GM12878 (cell line): ENCODE measurements at regions not wholly inside any gene's neighbourhood (a gene's known extent, or its start where the extent isn't known, plus 50 kb on each side); places are given as distances from the start of the nearest gene placed in this dataset.

ENCODE experiments used
- ATAC-seq: fragments of 200-7000 bp; cut with Tn5 transposase; 3 replicates; pipeline ENCODE4 v1.9.1; 2020; ENCODE audit warnings: mild to moderate bottlenecking, moderate library complexity
- BruUV-seq: library from RNA; stranded (reverse); fragments of 400-500 nt; replicated peaks from 2 replicates; lab custom pipeline; 2021; lab: Mats Ljungman, UMichigan
- CTCF ChIA-PET: fragments of 300-600 bp; sonication (Branson Sonifier 250); formaldehyde crosslinking; extraction: SDS; loops from one replicate; lab custom pipeline; 2021; ENCODE audit warnings: inconsistent platforms; lab: Yijun Ruan, JAX
- POLR2A ChIA-PET: fragments of 350-600 bp; formaldehyde crosslinking; extraction: SDS; loops from one replicate; lab custom pipeline; 2021; ENCODE audit warnings: inconsistent platforms; lab: Charles Lee
- RAD21 ChIA-PET: fragments of 300-600 bp; sonication (Branson Sonifier 250); formaldehyde crosslinking; loops from one replicate; lab custom pipeline; 2023; ENCODE audit warnings: antibody characterized with exemption; ENCODE audit not compliant: unreplicated experiment; lab: Charles Lee
- SMC1A ChIA-PET: fragments of 300-600 bp; sonication (Branson Sonifier 250); formaldehyde crosslinking; loops from one replicate; lab custom pipeline; 2023; ENCODE audit not compliant: unreplicated experiment, uncharacterized antibody; lab: Charles Lee
- DNase-seq: peaks from one replicate; pipeline ENCODE4 v3.0.0-alpha.2; 2011; ENCODE audit warnings: low read depth, low spot score
- FAIRE-seq: peaks from 3 replicates; lab custom pipeline; 2011; peaks lifted over from hg19 to GRCh38; lab: Jason Lieb, UNC
- H2AFZ ChIP-seq: 2 replicates; pipeline ENCODE4 v1.6.0; 2011; ENCODE audit warnings: low read depth, low read length, control low read depth; ENCODE audit not compliant: control insufficient read depth
- H3K27ac ChIP-seq: 2 replicates; pipeline ENCODE4 v1.5.1; 2011; ENCODE audit warnings: control low read depth; ENCODE audit not compliant: control insufficient read depth, insufficient read depth
- H3K27me3 ChIP-seq, 2 experiments: replicated peaks in 1 of 2; 2 replicates each; pipeline versions ENCODE4 v1.6.0 to v1.6.1; 2011; ENCODE audit warnings: low read length in 1 of 2; ENCODE audit not compliant: control insufficient read depth in 2 of 2, insufficient read depth in 2 of 2
- H3K36me3 ChIP-seq, 2 experiments: 2 replicates each; pipeline ENCODE4 v1.5.1; 2011; ENCODE audit warnings: low read length in 1 of 2; ENCODE audit not compliant: control insufficient read depth in 2 of 2, insufficient read depth in 2 of 2
- H3K4me1 ChIP-seq: 2 replicates; pipeline ENCODE4 v1.6.1; 2011; ENCODE audit warnings: mild to moderate bottlenecking, low read length, moderate library complexity, mixed read lengths; ENCODE audit not compliant: control insufficient read depth, insufficient read depth
- H3K4me2 ChIP-seq: 2 replicates; pipeline ENCODE4 v1.6.0; 2011; ENCODE audit warnings: control low read depth; ENCODE audit not compliant: control insufficient read depth, insufficient read depth
- H3K4me3 ChIP-seq: fragments of 200-600 bp; sonication (generic); 2 replicates; pipeline ENCODE4 v1.5.1; 2016
- H3K79me2 ChIP-seq: 2 replicates; pipeline ENCODE4 v1.6.0; 2011; ENCODE audit warnings: low read length; ENCODE audit not compliant: control insufficient read depth, insufficient read depth
- H3K9ac ChIP-seq: 2 replicates; pipeline ENCODE4 v1.8.0; 2011; ENCODE audit warnings: low read length, control low read depth, mixed read lengths; ENCODE audit not compliant: control insufficient read depth, insufficient read depth
- H3K9me3 ChIP-seq: replicated peaks from 3 replicates; pipeline ENCODE4 v1.5.1; 2011; ENCODE audit warnings: mild to moderate bottlenecking, low read length; ENCODE audit not compliant: control insufficient read depth, insufficient read depth
- H4K20me1 ChIP-seq: 2 replicates; pipeline ENCODE4 v1.6.0; 2011; ENCODE audit not compliant: control insufficient read depth, insufficient read depth
- ASH2L ChIP-seq: fragments of 300-600, 200-600 bp; sonication (generic); IDR thresholded peaks from 2 replicates; pipeline ENCODE4 v1.6.1; 2017; ENCODE audit warnings: low read depth, mild to moderate bottlenecking, borderline replicate concordance
- BCLAF1 ChIP-seq: fragments of 450-650 bp; IDR thresholded peaks from 2 replicates; pipeline ENCODE4 v1.6.1; 2017; ENCODE audit warnings: antibody characterized with exemption, mild to moderate bottlenecking, moderate library complexity
- BRCA1 ChIP-seq: IDR thresholded peaks from 2 replicates; pipeline ENCODE4 v1.6.1; 2011; ENCODE audit warnings: low read depth, low read length, improper control_type of control experiment
- CEBPZ ChIP-seq: fragments of 150-350 bp; IDR thresholded peaks from 2 replicates; pipeline ENCODE4 v1.6.1; 2016; ENCODE audit warnings: low read depth, low read length
- CHD2 ChIP-seq: IDR thresholded peaks from 2 replicates; pipeline ENCODE4 v1.6.1; 2011; ENCODE audit warnings: low read depth, low read length, improper control_type of control experiment, borderline replicate concordance
- DPF2 ChIP-seq: fragments of 450-650 bp; IDR thresholded peaks from 2 replicates; pipeline ENCODE4 v1.6.1; 2017; ENCODE audit warnings: mild to moderate bottlenecking
- E2F4 ChIP-seq: IDR thresholded peaks from 2 replicates; pipeline ENCODE4 v1.6.1; 2012; ENCODE audit warnings: low read depth, low read length, improper control_type of control experiment
- HDAC6 ChIP-seq: fragments of 200-600 bp; sonication (generic); IDR thresholded peaks from one replicate; pipeline ENCODE4 v1.8.0; 2017; ENCODE audit warnings: antibody characterized with exemption; ENCODE audit not compliant: unreplicated experiment
- HDGF ChIP-seq: fragments of 450-650 bp; IDR thresholded peaks from 2 replicates; pipeline ENCODE4 v1.6.1; 2016; ENCODE audit warnings: antibody characterized with exemption
- MAX ChIP-seq: IDR thresholded peaks from 2 replicates; pipeline ENCODE4 v1.6.1; 2012; ENCODE audit warnings: low read depth, low read length, improper control_type of control experiment
- NR2F1 ChIP-seq: fragments of 450-650 bp; conservative IDR thresholded peaks from 2 replicates; pipeline ENCODE4 v1.6.1; 2017; ENCODE audit warnings: mild to moderate bottlenecking
- SIN3A ChIP-seq: IDR thresholded peaks from 2 replicates; pipeline ENCODE4 v1.6.1; 2012; ENCODE audit warnings: low read depth, low read length, improper control_type of control experiment
- SREBF2 ChIP-seq: IDR thresholded peaks from 2 replicates; pipeline ENCODE4 v1.6.1; 2012; ENCODE audit warnings: mild to moderate bottlenecking, low read length
- TCF3 ChIP-seq: IDR thresholded peaks from 2 replicates; pipeline ENCODE4 v1.6.1; 2012; ENCODE audit warnings: low read depth, mild to moderate bottlenecking, low read length, borderline replicate concordance; ENCODE audit not compliant: insufficient read depth
- YY1 ChIP-seq: IDR thresholded peaks from 2 replicates; pipeline ENCODE4 v1.6.1; 2011; ENCODE audit warnings: low read depth, mild to moderate bottlenecking, low read length
- WGBS: methylation state at CpG from one replicate; pipeline ENCODE4 v1.1.6; 2016; ENCODE audit warnings: low lambda C conversion rate; ENCODE audit not compliant: insufficient replicate concordance, insufficient coverage; ENCODE audit errors: missing lambda C conversion rate; 5-methylcytosine and 5-hydroxymethylcytosine counted together
- in situ Hi-C: fragments of 300-500 bp; cut with MboI; formaldehyde crosslinking; loops from 9 replicates; pipeline ENCODE4 v1.14.3; 2018; ENCODE audit warnings: mixed read lengths
- intact Hi-C: fragments of 100-400 bp; cut with micrococcal nuclease; formaldehyde crosslinking; loops from one replicate; pipeline ENCODE4 v1.14.2; 2022; ENCODE audit not compliant: unreplicated experiment

GRCh38 chr14:62602712-62603111 lies 442.5 kb downstream of the KCNH5 start:
- ChIA-PET POLR2A (no interaction called here), RAD21 (no interaction called here)
- no peak overlapping the region for H3K9ac ChIP-seq
- H3K4me1 ChIP-seq: no peaks in the 10 kb centered on the region
- ATAC-seq: no peak
- H4K20me1 ChIP-seq: no peaks in the 10 kb centered on the region
- H2AFZ ChIP-seq: no peak overlapping the region
- TF ChIP-seq NR2F1: no peak
- TF ChIP-seq HDGF: no peak
- TF ChIP-seq SIN3A: no peak
- no peak for TF ChIP-seq CHD2
- TF ChIP-seq TCF3: no peak
- TF ChIP-seq SREBF2: no peak
- no peak for TF ChIP-seq BRCA1
- TF ChIP-seq DPF2: no peak
- no peak for TF ChIP-seq BCLAF1
- no peak for TF ChIP-seq ASH2L
- TF ChIP-seq YY1: no peak
- TF ChIP-seq E2F4: no peak
- TF ChIP-seq HDAC6: no peak
- no peak for TF ChIP-seq CEBPZ
- no peak for TF ChIP-seq MAX
- TF ChIP-seq, all 136 proteins: peak for 0
- in situ Hi-C loops: no loop called here
- DNase-seq (no peak), FAIRE-seq (no peak)
- 30% methylated on average over 2 of the region's 2 CpGs for WGBS
- intact Hi-C loops: no loop called here
- CTCF ChIA-PET: no interaction called here
- H3K4me2 ChIP-seq: no peak overlapping the region
- no TSS peak for BruUV-seq
- H3K9me3 ChIP-seq: no peaks in the 10 kb centered on the region
- no peak overlapping the region for H3K4me3 ChIP-seq
- H3K27me3 ChIP-seq: no peaks in the 10 kb centered on the region
- H3K79me2 ChIP-seq: no peaks in the 10 kb centered on the region
- H3K36me3 ChIP-seq: no peaks in the 10 kb centered on the region
- SMC1A ChIA-PET: no interaction called here
- no peak overlapping the region for H3K27ac ChIP-seq
